ENCODE measurements at regions not wholly inside any gene's neighbourhood (a gene's known extent, or its start where the extent isn't known, plus 50 kb on each side); places are given as distances from the start of the nearest gene placed in this dataset.
"Not testable (repeated sequence)": the region's sequence is repeated elsewhere in the genome, so short reads cannot be mapped to it uniquely, and the experiment has no call there.

DNA sequence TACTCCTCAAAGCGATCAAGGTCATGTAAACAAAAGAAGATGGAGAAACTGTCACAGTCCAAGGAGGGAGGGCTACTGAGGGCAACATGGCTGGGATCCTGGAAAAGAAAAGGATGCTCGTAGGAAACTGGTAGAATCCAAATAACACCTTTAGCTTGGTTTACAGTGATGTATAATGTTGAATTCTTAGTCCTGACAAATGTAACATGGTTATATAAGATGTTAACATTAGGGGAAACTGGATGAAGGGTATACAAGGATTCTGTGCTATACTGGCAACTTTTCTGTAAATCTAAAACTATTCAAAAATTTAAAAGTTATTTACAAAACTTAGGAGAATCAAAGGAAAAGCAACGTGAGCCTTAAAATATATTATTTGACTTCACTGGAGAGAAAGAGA, 257.0 kb downstream of the TTC32 start:
- no peak for DNase-seq

DNA sequence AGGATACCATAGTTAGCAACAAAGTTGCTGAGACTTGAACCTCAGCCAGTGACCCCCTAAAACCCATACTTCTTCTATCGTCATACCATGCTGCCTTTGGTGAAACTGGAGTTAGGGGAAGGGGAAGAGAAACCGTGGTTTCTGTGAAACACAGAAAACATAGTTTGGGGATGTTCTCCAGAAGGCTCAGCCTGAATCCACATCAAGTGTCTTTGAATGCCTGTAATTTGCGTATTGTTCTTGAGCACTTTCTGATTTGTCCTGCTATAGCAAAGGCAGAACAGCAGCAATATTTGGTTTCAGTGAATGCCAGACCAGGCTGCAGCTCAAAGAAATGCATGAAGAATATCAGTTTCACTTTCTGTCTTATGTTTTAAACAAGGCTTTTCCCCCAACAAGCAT, 258.7 kb downstream of the TTC32 start:
- no peak for DNase-seq

DNA sequence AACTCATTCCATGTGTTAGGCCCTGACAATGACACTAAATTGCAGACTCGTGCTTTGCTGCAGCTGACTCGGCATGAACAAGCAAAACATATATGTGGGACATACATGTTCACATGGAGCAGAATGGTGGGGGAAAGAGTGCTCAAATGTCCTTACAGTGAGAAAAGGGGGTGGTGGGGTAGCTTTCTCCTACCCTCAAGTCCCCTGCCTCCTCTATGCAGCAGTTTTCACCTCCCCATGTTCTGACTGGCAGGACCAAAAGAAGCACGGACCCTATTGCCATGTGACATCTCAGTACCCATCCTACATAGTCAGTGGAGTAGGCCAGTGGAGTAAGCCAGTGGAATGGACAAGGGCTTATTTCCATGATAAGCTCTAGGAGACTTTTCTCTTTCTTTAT, 259.3 kb downstream of the TTC32 start:
- DNase-seq: no peak

DNA sequence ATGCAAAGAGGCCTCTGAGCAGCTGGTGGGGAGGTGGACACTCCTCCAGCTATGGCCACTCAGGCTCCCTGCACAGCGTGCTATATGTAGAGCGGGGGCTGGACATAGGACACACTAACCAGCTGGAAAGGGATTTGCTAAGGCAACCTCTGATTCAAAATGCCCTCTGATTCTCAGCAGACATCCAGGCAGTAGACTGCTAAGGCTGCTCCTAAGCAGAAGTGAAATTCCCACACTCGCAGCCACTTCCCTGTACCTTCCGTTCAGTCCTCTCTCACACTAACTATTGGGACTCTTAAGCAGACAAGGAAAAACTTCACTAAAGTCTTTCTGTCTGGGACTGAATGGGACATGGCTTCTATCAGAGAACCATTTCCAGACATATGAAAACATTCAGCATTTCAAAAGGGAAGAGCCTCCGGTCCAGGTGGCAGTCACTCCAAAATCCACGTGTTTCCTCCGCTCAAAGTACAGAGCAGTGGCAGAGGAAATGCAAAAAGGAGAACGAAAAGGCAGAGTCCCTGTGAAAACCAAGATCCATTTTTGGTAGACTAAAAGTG, 265.8 kb downstream of the TTC32 start:
- DNase-seq: no peak

DNA sequence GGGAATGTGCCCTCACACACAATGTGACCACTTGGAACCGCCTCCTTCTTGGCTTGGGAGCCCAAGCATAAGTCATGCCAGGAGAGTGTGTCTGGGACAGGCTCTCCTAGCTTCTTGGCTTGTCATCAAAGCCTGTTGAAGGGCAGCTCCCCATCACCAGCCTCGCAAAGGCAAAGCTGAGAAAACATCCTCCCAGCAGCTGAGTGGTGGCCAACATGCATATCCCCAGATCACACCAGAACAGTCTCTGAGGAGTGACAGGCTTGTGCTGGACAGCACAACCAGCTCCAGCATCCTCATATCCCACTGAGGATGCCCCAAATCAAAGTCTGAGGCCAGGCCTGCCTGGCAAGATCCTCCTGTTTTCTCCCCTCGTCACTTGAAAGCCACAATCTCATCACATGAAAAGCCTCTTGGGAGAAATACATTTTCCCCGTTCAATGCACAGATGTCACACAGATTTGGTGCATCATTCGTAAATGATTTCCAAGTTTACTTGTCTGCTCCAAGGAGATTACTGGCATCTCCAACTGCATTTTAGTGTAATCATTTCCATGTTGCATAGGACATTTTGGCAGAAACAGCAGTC, 269.3 kb downstream of the TTC32 start:
- no peak for DNase-seq

DNA sequence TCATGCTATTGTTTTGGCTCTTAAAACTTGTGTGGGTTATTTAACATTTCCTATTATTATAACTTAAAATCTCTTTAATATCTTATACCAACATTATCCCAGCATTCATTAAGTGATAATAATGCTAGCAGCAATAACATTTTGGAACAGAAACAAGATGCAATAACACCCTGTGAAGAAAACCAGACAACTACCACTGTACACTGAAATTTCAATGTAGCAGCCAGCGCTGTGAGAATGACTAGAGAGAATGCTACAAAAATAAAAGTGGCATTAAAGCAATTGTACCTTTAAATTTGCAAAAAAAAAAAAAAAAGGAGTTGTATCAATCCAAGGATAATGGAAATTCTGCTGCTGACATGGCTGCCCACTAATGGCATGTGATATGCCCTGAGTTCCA, 269.9 kb downstream of the TTC32 start:
- no peak for DNase-seq

DNA sequence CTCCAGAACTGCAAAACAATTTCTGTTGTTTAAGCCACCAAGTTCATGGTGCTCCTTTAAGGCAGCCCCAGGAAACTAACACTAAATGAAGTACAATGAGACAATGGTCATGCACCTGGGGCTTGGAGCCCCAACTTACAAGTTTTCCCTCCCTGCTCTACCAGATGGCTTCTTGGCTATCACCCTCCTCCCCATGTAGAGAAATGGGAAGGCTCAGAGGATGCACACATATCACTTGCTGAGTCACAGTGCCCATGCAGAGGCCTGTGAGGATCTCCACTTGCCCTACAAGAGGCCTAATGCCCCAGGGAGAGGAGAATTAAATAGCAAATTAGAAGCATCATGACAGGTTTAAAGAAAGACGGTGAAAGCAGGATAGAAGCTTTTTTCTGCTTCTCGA, 270.9 kb downstream of the TTC32 start:
- no peak for DNase-seq

DNA sequence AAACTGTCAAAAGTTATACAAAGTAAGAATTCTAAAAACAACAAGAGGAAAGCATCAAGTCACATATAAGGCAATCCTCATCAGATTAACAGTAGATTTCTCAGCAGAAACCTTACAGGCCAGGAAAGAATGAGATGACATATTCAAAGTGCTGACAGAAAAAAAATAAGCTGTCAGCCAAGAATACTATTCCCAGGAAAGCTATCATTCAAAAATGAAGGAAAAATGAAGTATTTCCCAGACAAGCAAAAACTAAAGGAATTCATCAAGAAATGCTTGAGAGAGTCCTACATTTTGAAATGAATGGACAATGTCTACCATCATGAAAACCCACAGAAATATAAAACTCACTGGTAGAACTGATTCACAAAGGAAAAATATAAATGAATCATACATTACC, 268.9 kb upstream of the OSR1 start:
- no peak for DNase-seq

DNA sequence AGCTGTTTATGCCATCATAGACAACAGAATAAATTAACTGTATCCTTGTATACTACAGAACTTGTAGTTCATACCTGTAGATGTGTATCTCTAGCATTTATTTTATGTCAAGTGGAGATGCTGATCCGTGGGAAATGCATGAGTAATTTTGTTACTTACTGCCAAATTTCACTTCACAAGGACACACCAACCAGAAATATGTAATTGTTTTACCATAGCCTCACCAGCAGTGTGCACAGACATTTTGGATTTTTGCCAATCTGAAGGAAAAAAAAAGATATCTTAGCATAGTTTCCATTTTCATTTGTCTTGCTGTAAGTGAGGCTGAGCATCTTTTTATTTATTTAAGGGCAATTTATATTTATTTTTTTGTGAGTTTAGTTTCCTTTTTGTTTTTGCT, 265.1 kb upstream of the OSR1 start:
- peak; percentile 38 for DNase-seq

DNA sequence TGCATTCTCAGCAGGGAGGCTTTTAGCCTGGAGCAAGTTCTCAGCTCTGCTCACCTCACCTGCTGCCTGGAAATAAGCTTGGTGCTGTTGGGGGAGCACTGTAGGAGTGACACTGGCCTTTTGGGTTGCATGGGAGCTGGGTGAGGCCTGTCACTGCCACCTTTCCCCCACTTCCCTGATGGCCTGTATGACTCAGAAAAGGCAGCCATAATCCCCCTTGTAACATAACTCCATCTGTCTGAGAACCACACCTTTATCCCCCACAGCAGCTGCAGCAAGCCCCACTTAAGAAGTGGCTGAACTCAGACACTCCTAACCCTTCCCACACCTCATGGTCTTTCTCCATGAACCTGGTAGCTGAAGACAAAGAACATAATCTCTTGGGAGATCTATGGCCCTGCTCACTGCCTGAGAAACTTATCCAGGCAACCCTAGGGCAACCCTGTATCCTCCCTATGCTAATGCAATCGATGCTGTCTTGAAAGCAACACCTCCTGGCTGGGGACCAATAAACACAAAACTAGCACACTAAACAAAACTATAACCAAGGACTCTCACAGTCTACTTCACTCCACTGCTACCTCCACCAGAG, 258.9 kb upstream of the OSR1 start:
- DNase-seq: peak; percentile 25

DNA sequence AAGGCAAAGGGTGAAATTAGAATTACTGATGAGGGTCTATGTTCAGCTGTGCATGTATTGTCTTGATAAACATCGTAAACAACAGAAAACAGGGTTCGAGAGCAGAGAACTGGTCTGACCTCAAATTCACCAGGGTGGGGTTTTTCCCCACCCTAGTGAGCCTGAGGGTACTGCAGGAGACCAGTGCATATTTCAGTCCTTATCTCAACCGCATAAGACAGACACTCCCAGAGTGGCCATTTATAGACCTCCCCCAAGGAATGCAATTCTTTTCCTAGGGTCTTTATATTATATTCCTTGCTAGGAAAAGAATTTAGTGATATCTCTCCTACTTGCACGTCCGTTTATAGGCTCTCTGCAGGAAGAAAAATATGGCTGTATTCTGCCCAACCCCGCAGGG, 257.0 kb upstream of the OSR1 start:
- not testable (repeated sequence) for DNase-seq

DNA sequence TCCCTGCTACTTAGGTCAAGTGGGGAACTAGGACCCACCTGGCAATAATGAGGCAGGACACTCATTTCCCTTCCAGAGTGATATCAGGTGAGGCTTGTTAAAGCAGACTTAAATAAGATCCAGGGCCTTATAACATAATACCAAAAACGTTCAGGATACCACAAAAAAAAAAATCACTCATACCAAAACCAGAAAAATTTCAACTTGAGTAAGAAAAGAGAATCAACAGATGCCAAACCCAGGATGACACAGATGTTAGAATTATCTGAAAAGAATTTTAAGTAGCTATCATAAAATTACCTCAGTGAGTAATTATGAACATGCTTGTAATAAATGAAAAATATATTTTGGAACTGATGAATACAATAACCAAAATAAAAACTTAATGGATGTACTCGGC, 255.6 kb upstream of the OSR1 start:
- no peak for DNase-seq

DNA sequence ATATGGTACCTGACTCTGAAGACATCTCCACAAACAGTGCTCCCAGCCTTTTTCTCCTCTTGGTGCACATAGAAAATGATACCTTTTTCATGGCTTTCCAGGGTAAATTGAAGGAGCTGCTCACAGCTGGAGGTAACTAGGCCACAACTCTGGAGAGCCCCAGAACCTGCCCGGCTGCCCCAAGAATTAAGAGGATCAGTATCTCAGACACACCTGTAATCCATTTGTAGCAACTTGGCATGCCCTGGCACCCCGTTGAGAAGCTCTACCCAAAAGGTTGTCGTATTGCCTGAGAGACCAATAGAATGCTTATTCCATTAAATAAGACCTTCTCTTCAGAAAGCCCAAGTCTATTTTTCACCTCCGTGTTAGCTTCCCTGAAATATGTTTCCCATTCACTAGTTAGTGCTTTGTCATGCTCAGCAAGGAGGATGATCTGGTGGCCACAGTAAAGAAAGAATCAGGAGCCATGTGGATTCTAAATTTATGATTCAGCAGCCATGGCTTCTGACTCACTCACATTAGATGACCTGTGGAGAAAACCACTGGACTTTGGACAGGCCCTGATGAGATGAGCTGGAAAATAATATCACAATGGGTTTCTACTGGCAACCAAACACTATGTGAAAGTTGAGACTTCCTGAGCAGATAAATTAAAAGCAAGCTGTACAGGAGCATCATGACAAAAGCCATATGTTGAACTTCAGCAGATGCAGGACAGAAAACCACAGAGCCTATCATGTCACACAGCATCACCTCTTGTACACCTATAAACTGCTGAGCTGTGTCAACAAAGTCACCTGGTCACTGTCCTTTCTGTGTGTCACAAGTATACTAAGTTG, 253.3 kb upstream of the OSR1 start:
- DNase-seq: no peak

DNA sequence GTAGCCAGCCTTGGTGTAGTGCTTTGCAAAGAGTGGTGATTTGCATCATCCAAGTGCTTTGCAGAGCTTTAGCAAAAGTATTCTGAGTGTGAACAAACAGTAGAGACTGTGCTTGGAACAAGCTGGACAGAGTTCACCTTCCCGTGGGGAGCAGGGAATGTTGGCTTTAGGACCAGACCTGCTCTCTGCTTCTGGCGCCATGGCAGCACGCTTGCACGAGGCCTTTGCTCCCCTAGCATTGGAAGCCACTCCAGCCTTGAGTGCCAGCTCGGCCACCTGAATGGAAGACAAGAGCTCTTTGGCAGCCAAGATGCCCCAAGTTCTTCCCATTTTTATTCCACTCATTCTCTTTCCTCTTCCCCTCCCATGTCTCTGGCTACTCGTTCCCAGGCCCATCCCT, 250.8 kb upstream of the OSR1 start:
- no peak for DNase-seq

DNA sequence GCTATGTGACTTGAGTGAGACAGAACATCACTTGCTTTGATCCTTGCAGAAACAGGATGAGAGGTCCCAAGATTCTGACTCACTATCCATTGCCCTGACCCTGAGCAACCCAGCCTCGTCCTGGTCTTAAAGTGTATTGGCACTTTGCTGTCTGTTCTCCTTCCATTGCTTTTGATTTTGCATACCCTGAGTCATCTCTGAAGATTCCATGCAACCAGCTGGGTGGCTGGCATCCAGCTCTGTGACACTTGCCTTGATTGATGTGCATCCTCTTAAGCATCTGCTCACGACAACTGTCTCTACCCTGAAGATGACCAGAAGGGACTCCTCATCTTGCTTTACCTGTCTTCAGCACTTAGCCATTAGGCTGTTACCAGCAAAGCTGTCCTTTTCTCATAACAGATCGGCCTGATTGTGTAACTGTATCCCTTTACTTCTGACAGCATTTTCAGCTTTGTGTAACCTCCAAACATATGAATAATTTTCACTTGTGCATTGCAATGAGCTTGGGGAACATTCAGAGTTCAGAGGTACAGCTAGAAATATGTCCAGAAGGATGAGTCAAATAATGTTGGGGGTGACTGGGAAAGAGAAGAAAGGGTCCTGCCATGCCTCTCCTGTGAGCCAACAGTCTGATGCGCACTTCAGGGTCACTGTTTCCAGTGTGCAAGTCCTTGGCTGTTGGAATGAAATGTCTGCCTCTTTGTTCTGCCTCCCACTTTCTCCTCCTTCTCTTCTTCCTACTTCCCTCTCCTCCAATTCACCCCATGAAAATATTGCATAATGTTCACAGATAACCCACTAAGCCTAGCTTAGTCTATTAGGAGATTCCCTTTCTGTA, 249.7 kb upstream of the OSR1 start:
- no peak for DNase-seq

DNA sequence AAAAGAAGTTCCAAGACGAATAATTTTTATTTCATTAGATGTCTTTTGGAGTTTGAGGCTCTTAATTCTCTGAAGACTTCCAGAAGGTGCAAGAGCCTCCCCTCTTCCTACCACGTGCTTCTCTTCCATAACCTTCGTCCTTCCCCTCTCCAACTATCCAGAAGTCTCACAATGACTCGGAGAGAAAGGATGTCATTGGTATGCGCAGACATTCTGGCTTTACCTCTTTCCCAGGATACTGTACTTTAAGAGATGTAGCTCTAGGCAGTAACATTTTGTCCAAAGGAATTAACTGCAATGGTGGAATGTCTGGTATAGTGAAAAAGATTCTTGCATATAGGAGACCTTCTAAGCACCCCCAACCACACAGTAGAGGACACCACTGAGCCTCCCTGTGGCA, 249.0 kb upstream of the OSR1 start:
- no peak for DNase-seq

DNA sequence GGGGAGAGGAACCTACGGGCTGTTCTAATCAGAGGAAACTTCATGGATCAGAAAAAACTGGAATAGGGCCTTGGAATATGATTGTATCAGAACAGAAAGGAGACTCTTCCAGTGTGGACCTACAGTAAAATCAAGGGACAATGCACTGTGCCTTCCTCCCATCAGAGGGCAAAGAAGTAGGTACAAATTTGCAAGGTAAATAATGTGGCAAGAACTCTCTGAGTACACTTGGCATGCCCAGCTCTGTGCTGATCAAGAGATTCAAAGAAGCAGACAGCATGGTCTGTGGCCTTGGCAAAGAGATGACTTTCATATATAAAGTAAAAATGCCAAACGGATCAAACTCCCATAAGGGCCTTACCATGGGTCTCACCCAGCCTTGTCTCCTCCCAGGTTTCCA, 242.6 kb upstream of the OSR1 start:
- DNase-seq: no peak

DNA sequence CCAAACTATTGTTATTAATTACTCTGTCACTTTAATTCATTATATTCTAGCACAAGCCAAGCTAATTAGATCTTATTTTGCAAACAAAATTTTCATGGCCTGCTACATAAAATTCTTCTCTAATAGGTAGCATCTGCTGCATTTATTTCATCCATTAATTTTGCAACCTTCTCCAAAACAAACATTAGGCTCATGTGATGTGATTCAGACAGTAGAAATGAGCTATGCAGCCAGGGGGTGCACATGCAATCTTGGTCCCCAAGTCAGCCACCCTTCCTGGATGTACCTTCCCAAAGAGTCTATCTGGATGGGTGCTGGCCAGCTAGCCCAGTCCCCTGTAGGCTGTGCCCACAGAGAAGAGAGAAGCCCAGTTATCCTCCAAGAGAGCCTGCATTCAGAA, 242.1 kb upstream of the OSR1 start:
- no peak for DNase-seq

DNA sequence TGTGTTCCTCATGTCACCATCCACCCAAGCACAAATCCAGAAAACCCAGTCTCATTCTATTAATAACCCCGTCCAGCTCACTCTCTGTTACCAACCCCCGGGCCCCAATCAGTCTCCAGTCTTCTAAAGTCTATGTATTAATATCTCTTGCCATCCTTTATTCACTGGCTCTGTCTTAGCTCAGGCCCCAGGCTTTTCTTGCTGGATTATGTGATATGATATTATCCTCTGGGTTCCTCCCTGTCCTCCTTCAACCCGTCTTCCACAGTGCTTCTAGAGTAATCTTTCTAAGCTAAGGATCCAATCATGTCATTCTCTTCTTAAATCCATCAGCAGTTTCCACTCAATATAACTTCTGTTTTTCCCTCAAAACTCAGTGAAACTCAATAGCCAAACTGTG, 240.5 kb upstream of the OSR1 start:
- DNase-seq: no peak

DNA sequence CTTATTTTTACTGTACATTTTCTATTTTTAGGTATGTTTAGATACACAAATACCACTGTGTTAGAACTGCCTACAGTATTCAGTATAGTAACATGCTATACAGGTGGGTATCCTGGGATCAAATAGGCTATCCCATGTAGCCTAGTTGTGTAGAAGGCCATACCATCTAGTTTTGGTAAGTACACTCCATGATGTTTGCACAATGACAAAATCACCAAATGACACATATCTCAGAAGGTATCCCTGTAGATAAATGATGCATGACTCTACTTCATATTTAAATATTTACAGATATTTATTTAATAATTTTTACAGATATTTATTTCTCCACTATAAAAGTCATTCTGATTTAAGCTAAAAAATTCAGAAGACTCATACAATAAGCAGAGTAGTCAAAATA, 233.8 kb upstream of the OSR1 start:
- no peak for DNase-seq

DNA sequence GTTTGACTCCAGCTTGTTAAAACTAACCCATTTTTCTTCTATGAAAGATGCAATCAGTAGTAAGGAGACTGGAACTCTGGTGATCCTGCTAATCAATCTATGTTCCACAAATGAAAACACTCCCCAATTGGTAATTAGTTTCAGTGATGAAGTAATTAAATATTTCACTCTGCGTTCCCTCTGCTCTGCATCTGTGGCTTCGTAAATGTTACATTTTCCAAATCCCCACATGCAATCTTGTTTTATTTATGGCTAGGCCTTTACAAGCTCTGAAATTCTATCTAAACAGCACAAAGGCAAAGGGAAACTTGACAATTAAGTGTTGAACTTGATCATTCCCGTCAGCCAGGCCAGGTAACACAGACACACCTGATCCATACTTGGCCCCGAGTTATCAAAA, 231.4 kb upstream of the OSR1 start:
- DNase-seq: no peak

DNA sequence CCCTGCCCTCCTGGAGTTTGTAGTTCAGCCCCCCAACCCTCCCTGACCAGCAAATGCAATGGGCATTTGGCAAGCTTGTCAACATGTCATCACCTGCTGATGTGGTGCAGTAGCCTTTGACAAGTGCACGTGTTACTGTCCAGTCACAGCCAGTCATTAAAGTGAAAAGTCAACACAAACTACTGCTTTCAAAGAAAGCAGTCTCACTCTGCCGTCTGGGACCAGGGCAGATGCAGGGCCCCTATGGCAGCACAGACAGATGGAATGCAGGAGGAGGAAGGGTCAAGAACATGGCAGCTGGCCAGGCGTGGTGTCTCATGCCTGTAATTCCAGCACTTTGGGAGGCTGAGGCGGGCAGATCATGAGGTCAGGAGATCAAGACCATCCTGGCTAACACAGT, 222.4 kb upstream of the OSR1 start:
- no peak for DNase-seq

DNA sequence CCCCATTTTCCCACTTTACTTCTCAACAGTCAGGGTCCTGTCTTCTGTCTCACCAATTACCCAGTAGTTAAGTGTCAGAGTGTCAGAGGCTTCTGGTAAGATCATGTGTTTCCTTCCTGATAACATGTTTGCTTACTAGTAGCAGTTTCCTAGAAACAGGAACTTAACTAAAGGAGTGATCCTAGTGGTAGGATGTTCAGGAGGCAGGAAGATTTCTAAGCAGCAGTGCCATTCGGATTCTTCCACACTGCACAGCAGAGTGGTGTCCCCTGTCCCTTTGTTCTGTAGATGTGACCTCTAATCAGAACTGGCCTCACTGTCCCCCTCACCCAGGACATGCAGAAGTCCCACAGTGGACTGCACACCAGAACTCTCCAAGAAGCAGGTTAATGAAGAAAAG, 221.8 kb upstream of the OSR1 start:
- no peak for DNase-seq
